Neural cell (in vitro differentiated cells): ENCODE measurements at regions not wholly inside any gene's neighbourhood (a gene's known extent, or its start where the extent isn't known, plus 50 kb on each side); places are given as distances from the start of the nearest gene placed in this dataset.

Experiments
- H2AFZ ChIP-seq: fragments of 200-600, 300-800 bp; sonication (generic), shearing (Covaris generic); 2 replicates; pipeline ENCODE4 v1.6.0; 2014; ENCODE audit warnings: low read depth, mild to moderate bottlenecking, antibody characterized with exemption, low read length, moderate library complexity
- H3F3A ChIP-seq: fragments of 200-600 bp; shearing (Covaris generic); 2 replicates; pipeline ENCODE4 v1.6.1; 2016; ENCODE audit warnings: mild to moderate bottlenecking, moderate library complexity, mixed read lengths, antibody characterized with exemption, low read length; ENCODE audit not compliant: insufficient read depth, poor library complexity, severe bottlenecking
- H3K27ac ChIP-seq: fragments of 200-600, 300-800 bp; sonication (generic), shearing (Covaris generic); 2 replicates; pipeline ENCODE4 v1.5.1; 2014; ENCODE audit warnings: mild to moderate bottlenecking, low read length, moderate library complexity
- H3K27me3 ChIP-seq: fragments of 300-800, 200-600 bp; sonication (generic), shearing (Covaris generic); 2 replicates; pipeline ENCODE4 v1.6.0; 2014; ENCODE audit warnings: mild to moderate bottlenecking, low read depth, low read length, moderate library complexity; ENCODE audit not compliant: insufficient read depth
- H3K36me3 ChIP-seq: fragments of 300-800, 200-600 bp; sonication (generic), shearing (Covaris generic); 2 replicates; pipeline ENCODE4 v1.5.1; 2014; ENCODE audit warnings: mild to moderate bottlenecking, antibody characterized with exemption, low read length, moderate library complexity; ENCODE audit not compliant: insufficient read depth
- H3K4me2 ChIP-seq: fragments of 300-800, 200-600 bp; sonication (generic), shearing (Covaris generic); 2 replicates; pipeline ENCODE4 v1.6.0; 2014; ENCODE audit warnings: mild to moderate bottlenecking, low read length
- H3K4me3 ChIP-seq: fragments of 300-800, 200-600 bp; sonication (generic), shearing (Covaris generic); 2 replicates; pipeline ENCODE4 v1.5.1; 2014; ENCODE audit warnings: mild to moderate bottlenecking, low read length, moderate library complexity
- H3K79me2 ChIP-seq: fragments of 200-600 bp; shearing (Covaris generic); replicated peaks from 2 replicates; pipeline ENCODE4 v1.6.0; 2014; ENCODE audit warnings: mild to moderate bottlenecking, low read length, moderate library complexity; ENCODE audit not compliant: insufficient read depth
- H3K9ac ChIP-seq: fragments of 300-800, 200-600 bp; sonication (generic), shearing (Covaris generic); 2 replicates; pipeline ENCODE4 v1.6.1; 2016; ENCODE audit warnings: mild to moderate bottlenecking, low read length, mixed read lengths
- H3K9me2 ChIP-seq: fragments of 200-600 bp; shearing (Covaris generic); 2 replicates; pipeline ENCODE4 v1.6.1; 2016; ENCODE audit warnings: mild to moderate bottlenecking, low read length, mixed read lengths; ENCODE audit not compliant: insufficient read depth
- H3K9me3 ChIP-seq: fragments of 200-600, 300-800 bp; sonication (generic), shearing (Covaris generic); 2 replicates; pipeline ENCODE4 v1.6.1; 2016; ENCODE audit warnings: mild to moderate bottlenecking, mixed run types, low read length, moderate library complexity, mixed read lengths
- H4K20me1 ChIP-seq: fragments of 200-600 bp; shearing (Covaris generic); 2 replicates; pipeline ENCODE4 v1.6.1; 2016; ENCODE audit warnings: mild to moderate bottlenecking, mixed run types; ENCODE audit not compliant: insufficient read depth
- CTCF ChIP-seq: fragments of 450-650 bp; IDR thresholded peaks from 2 replicates; pipeline ENCODE4 v1.5.1; 2014; ENCODE audit warnings: antibody characterized with exemption, mild to moderate bottlenecking, moderate library complexity; ENCODE audit not compliant: poor library complexity, severe bottlenecking
- EP300 ChIP-seq: fragments of 450-650 bp; conservative IDR thresholded peaks from 2 replicates; pipeline ENCODE4 v1.6.1; 2014; ENCODE audit warnings: antibody characterized with exemption, mild to moderate bottlenecking, moderate library complexity; ENCODE audit not compliant: poor library complexity, severe bottlenecking
- EZH2 ChIP-seq: fragments of 200-600, 300-800 bp; shearing (Covaris generic), sonication (generic); IDR thresholded peaks from 2 replicates; pipeline ENCODE4 v1.6.1; 2014; ENCODE audit warnings: antibody characterized with exemption, low read length, borderline replicate concordance, mild to moderate bottlenecking; ENCODE audit not compliant: insufficient read depth, poor library complexity, severe bottlenecking
- MXI1 ChIP-seq: fragments of 450-650 bp; conservative IDR thresholded peaks from 2 replicates; pipeline ENCODE4 v1.6.1; 2014; ENCODE audit warnings: antibody characterized with exemption, mild to moderate bottlenecking; ENCODE audit not compliant: poor library complexity, severe bottlenecking
- POLR2AphosphoS5 ChIP-seq: IDR thresholded peaks from 2 replicates; pipeline ENCODE4 v1.6.1; 2012
- RAD21 ChIP-seq: fragments of 450-650 bp; conservative IDR thresholded peaks from 2 replicates; pipeline ENCODE4 v1.6.1; 2014; ENCODE audit warnings: antibody characterized with exemption, mild to moderate bottlenecking, moderate library complexity
- SMC3 ChIP-seq: fragments of 450-650 bp; conservative IDR thresholded peaks from 2 replicates; pipeline ENCODE4 v1.6.1; 2014; ENCODE audit warnings: antibody characterized with exemption, mild to moderate bottlenecking, moderate library complexity; ENCODE audit not compliant: poor library complexity
- TAF1 ChIP-seq: IDR thresholded peaks from 2 replicates; pipeline ENCODE4 v1.6.1; 2012; ENCODE audit warnings: low read depth
- TF ChIP-seq, protein P1 (sequence below): IDR thresholded peaks from 2 replicates; pipeline ENCODE4 v1.6.1; 2012; ENCODE audit warnings: borderline replicate concordance

DNA sequence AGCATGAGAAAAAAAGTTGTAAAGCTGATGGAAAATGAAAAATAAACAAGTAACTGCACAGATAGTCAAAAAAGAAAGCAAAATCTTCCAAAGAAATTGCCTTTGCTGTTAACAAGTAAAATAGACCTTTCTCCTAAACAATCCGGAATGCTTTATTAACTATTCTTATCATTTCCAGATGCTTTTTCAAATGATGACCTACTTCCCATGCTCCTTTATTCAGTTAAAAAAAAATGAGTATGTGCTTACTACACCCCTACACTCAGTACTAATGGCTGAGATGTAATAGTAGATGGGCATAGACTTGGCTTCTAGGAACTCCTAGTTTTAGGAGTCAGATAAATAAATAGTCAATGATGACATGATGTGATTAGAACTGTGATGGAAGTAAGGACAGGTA lies 108.5 kb downstream of the NIBAN1 start:
- Histone ChIP-seq H3K79me2 (no peaks in the 10 kb centered on the region), H3K9me3 (no peaks in the 10 kb centered on the region), H3K27ac (no peak overlapping the region), H2AFZ (no peak overlapping the region), H3K9me2 (no peaks in the 10 kb centered on the region), H3K4me2 (no peak overlapping the region), H3K9ac (no peak overlapping the region), H3F3A (no peaks in the 10 kb centered on the region), H3K27me3 (no peaks in the 10 kb centered on the region), H3K36me3 (no peaks in the 10 kb centered on the region), H3K4me3 (no peak overlapping the region), H4K20me1 (no peaks in the 10 kb centered on the region)
- TF ChIP-seq POLR2AphosphoS5 = no peak
- no peak for TF ChIP-seq MXI1
- no peak for TF ChIP-seq EP300
- TF ChIP-seq CTCF = no peak

- Histone ChIP-seq H3K9me2 (no peaks in the 10 kb centered on the region), H2AFZ (no peak overlapping the region), H3K79me2 (no peaks in the 10 kb centered on the region), H4K20me1 (no peaks in the 10 kb centered on the region), H3F3A (no peaks in the 10 kb centered on the region), H3K4me2 (no peak overlapping the region), H3K36me3 (no peaks in the 10 kb centered on the region), H3K9me3 (no peaks in the 10 kb centered on the region), H3K4me3 (no peak overlapping the region), H3K9ac (no peak overlapping the region), H3K27ac (no peak overlapping the region), H3K27me3 (no peaks in the 10 kb centered on the region)
- TF ChIP-seq CTCF (no peak), POLR2AphosphoS5 (no peak), EZH2 (no peak), EP300 (no peak), RAD21 (no peak), MXI1 (no peak), TAF1 (no peak), SMC3 (no peak)
- TF ChIP-seq, protein P1, sequence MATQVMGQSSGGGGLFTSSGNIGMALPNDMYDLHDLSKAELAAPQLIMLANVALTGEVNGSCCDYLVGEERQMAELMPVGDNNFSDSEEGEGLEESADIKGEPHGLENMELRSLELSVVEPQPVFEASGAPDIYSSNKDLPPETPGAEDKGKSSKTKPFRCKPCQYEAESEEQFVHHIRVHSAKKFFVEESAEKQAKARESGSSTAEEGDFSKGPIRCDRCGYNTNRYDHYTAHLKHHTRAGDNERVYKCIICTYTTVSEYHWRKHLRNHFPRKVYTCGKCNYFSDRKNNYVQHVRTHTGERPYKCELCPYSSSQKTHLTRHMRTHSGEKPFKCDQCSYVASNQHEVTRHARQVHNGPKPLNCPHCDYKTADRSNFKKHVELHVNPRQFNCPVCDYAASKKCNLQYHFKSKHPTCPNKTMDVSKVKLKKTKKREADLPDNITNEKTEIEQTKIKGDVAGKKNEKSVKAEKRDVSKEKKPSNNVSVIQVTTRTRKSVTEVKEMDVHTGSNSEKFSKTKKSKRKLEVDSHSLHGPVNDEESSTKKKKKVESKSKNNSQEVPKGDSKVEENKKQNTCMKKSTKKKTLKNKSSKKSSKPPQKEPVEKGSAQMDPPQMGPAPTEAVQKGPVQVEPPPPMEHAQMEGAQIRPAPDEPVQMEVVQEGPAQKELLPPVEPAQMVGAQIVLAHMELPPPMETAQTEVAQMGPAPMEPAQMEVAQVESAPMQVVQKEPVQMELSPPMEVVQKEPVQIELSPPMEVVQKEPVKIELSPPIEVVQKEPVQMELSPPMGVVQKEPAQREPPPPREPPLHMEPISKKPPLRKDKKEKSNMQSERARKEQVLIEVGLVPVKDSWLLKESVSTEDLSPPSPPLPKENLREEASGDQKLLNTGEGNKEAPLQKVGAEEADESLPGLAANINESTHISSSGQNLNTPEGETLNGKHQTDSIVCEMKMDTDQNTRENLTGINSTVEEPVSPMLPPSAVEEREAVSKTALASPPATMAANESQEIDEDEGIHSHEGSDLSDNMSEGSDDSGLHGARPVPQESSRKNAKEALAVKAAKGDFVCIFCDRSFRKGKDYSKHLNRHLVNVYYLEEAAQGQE = no peak
Measured at GRCh38 chr1:184861755-184862336, 107.2 kb upstream of the EDEM3 start.
